Endothelial cell of umbilical vein (primary cell): ENCODE measurements at regions not wholly inside any gene's neighbourhood (a gene's known extent, or its start where the extent isn't known, plus 50 kb on each side); places are given as distances from the start of the nearest gene placed in this dataset.

ENCODE experiments used
- BruUV-seq: library from RNA; stranded (reverse); fragments of 400-500 nt; replicated peaks from 2 replicates; lab custom pipeline; 2021; lab: Mats Ljungman, UMichigan
- CTCF ChIA-PET: fragments of 300-600, 350-600 bp; sonication (Branson Sonifier 250); formaldehyde crosslinking; loops from one replicate; lab custom pipeline; 2021; ENCODE audit warnings: antibody characterized with exemption, inconsistent platforms; lab: Charles Lee
- POLR2A ChIA-PET: fragments of 300-600, 350-600 bp; sonication (Branson Sonifier 250); formaldehyde crosslinking; loops from one replicate; lab custom pipeline; 2021; ENCODE audit warnings: antibody characterized with exemption, inconsistent platforms; lab: Charles Lee
- DNase-seq: peaks from one replicate; pipeline ENCODE4 v3.0.0-alpha.2; 2011; ENCODE audit warnings: low read depth, low spot score
- FAIRE-seq: peaks from 2 replicates; lab custom pipeline; 2011; peaks lifted over from hg19 to GRCh38; lab: Jason Lieb, UNC
- H2AFZ ChIP-seq: 2 replicates; pipeline ENCODE4 v1.6.0; 2012; ENCODE audit warnings: low read depth, low read length, control low read depth, inconsistent platforms
- H3K27ac ChIP-seq: 2 replicates; pipeline ENCODE4 v1.5.1; 2011; ENCODE audit warnings: low read depth, mild to moderate bottlenecking, control low read depth, low read length, moderate library complexity; ENCODE audit not compliant: insufficient read depth
- H3K27me3 ChIP-seq, 2 experiments: 2 replicates each; pipeline versions ENCODE4 v1.6.0 to v1.6.1; 2011; ENCODE audit warnings: low read length in 2 of 2, mixed read lengths in 1 of 2; ENCODE audit not compliant: control insufficient read depth in 2 of 2, insufficient read depth in 2 of 2
- H3K36me3 ChIP-seq, 2 experiments: 2 replicates in 1 of 2; 3 replicates in 1 of 2; pipeline ENCODE4 v1.5.1; 2011; ENCODE audit warnings: low read length in 2 of 2, mild to moderate bottlenecking in 1 of 2, moderate library complexity in 1 of 2; ENCODE audit not compliant: control insufficient read depth in 2 of 2, insufficient read depth in 2 of 2; ENCODE audit errors: extremely low read depth in 1 of 2
- H3K4me1 ChIP-seq: 3 replicates; pipeline ENCODE4 v1.5.1; 2011; ENCODE audit warnings: mild to moderate bottlenecking, low read length; ENCODE audit not compliant: control insufficient read depth, insufficient read depth; ENCODE audit errors: extremely low read depth
- H3K4me2 ChIP-seq: 2 replicates; pipeline ENCODE4 v1.6.1; 2011; ENCODE audit warnings: low read length, control low read depth, mixed read lengths; ENCODE audit not compliant: insufficient read depth
- H3K4me3 ChIP-seq, 3 experiments: fragments of 200-600 bp in 1 of 3; sonication (generic), shearing (Covaris generic) in 1 of 3; replicated peaks in 1 of 3; 2 replicates each; pipeline ENCODE4 v1.5.1; 2011 to 2016; ENCODE audit warnings: control low read depth in 3 of 3, low read length in 3 of 3, mild to moderate bottlenecking in 2 of 3, inconsistent platforms in 1 of 3, low read depth in 1 of 3, moderate library complexity in 1 of 3; ENCODE audit not compliant: insufficient read depth in 1 of 3
- H3K79me2 ChIP-seq: 2 replicates; pipeline ENCODE4 v1.6.0; 2012; ENCODE audit warnings: low read length, inconsistent platforms; ENCODE audit not compliant: control insufficient read depth, insufficient read depth
- H3K9ac ChIP-seq: replicated peaks from 2 replicates; pipeline ENCODE3; 2011; ENCODE audit warnings: low read length, control low read depth; ENCODE audit not compliant: insufficient read depth; ENCODE audit errors: extremely low read depth
- H3K9me1 ChIP-seq: replicated peaks from 3 replicates; pipeline ENCODE4 v1.6.0; 2011; ENCODE audit warnings: mild to moderate bottlenecking, low read length; ENCODE audit not compliant: control insufficient read depth, insufficient read depth; ENCODE audit errors: extremely low read depth
- H3K9me3 ChIP-seq: replicated peaks from 2 replicates; pipeline ENCODE4 v1.5.1; 2012; ENCODE audit warnings: low read length, inconsistent platforms; ENCODE audit not compliant: control insufficient read depth, insufficient read depth
- H4K20me1 ChIP-seq: replicated peaks from 2 replicates; pipeline ENCODE3; 2011; ENCODE audit warnings: mild to moderate bottlenecking, low read length; ENCODE audit not compliant: control insufficient read depth, insufficient read depth; ENCODE audit errors: extremely low read depth
- EZH2 ChIP-seq: IDR thresholded peaks from 2 replicates; pipeline ENCODE4 v1.6.1; 2012; ENCODE audit warnings: borderline replicate concordance, low read depth, mild to moderate bottlenecking, moderate library complexity, low read length, inconsistent platforms; ENCODE audit not compliant: severe bottlenecking
- FOS ChIP-seq: IDR thresholded peaks from 2 replicates; pipeline ENCODE4 v1.6.1; 2011; ENCODE audit warnings: mild to moderate bottlenecking, low read length, moderate library complexity, borderline replicate concordance; ENCODE audit not compliant: insufficient read depth
- GATA2 ChIP-seq: IDR thresholded peaks from 2 replicates; pipeline ENCODE4 v1.7.0; 2011; ENCODE audit warnings: low read depth, mild to moderate bottlenecking, moderate library complexity, mixed read lengths, low read length; ENCODE audit not compliant: insufficient read length, insufficient read depth
- JUN ChIP-seq: IDR thresholded peaks from 2 replicates; pipeline ENCODE4 v1.6.1; 2011; ENCODE audit warnings: borderline replicate concordance, low read depth; ENCODE audit not compliant: insufficient read length, insufficient read depth
- MYC ChIP-seq: IDR thresholded peaks from one replicate; pipeline ENCODE4 v1.6.1; 2011; ENCODE audit warnings: mild to moderate bottlenecking, low read depth, low read length
- POLR2A ChIP-seq: IDR thresholded peaks from 2 replicates; pipeline ENCODE4 v1.6.1; 2012; ENCODE audit warnings: low read depth, mild to moderate bottlenecking, control low read depth, low read length
- POLR2AphosphoS5 ChIP-seq: IDR thresholded peaks from 2 replicates; pipeline ENCODE4 v1.6.1; 2012; ENCODE audit warnings: low read depth, mild to moderate bottlenecking, control low read depth, low read length, moderate library complexity; ENCODE audit not compliant: insufficient read depth
- dilution Hi-C: fragments of 300-500 bp; cut with MboI; formaldehyde crosslinking; loops from one replicate; pipeline ENCODE4 v1.15.0; 2019; ENCODE audit warnings: low sequenced_read_pairs; ENCODE audit not compliant: extremely low pct_ligation_motif_present
- intact Hi-C: fragments of 100-400 bp; cut with micrococcal nuclease; formaldehyde crosslinking; loops from one replicate; pipeline ENCODE4 v1.10.0; 2022
- TF ChIP-seq, protein P1 (sequence below), 2 donors: IDR thresholded peaks; 1 replicate in 1 of 2; 2 replicates in 1 of 2; pipeline ENCODE4 v1.5.1; 2011; ENCODE audit warnings: low read length in 2 of 2, mild to moderate bottlenecking in 2 of 2, moderate library complexity in 2 of 2, control low read depth in 1 of 2, inconsistent platforms in 1 of 2, low read depth in 1 of 2; ENCODE audit not compliant: insufficient read depth in 1 of 2; ENCODE audit errors: extremely low read depth in 1 of 2

- TF ChIP-seq EZH2 (no peak), MYC (no peak), JUN (peak; percentile 64), GATA2 (no peak), FOS (peak; percentile 90), POLR2AphosphoS5 (no peak), POLR2A (no peak)
- TF ChIP-seq, protein P1, sequence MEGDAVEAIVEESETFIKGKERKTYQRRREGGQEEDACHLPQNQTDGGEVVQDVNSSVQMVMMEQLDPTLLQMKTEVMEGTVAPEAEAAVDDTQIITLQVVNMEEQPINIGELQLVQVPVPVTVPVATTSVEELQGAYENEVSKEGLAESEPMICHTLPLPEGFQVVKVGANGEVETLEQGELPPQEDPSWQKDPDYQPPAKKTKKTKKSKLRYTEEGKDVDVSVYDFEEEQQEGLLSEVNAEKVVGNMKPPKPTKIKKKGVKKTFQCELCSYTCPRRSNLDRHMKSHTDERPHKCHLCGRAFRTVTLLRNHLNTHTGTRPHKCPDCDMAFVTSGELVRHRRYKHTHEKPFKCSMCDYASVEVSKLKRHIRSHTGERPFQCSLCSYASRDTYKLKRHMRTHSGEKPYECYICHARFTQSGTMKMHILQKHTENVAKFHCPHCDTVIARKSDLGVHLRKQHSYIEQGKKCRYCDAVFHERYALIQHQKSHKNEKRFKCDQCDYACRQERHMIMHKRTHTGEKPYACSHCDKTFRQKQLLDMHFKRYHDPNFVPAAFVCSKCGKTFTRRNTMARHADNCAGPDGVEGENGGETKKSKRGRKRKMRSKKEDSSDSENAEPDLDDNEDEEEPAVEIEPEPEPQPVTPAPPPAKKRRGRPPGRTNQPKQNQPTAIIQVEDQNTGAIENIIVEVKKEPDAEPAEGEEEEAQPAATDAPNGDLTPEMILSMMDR (IDR thresholded peaks at IDR 0.05; ENCODE audit: extremely low read depth in 1 of 2, insufficient read depth in 1 of 2, low read depth in 1 of 2, low read length in 2 of 2), result no peak
- no peaks in the 10 kb centered on the region for H3K79me2 ChIP-seq
- intact Hi-C loops (no loop called here), dilution Hi-C loops (no loop called here)
- peak; percentile 65 for DNase-seq
- POLR2A ChIA-PET, result interaction anchor here (0.9 kb wide), 1 partner anchor 8 kb away, joined by 3 read pairs; no protein-coding TSS in a partner anchor
- no peak overlapping the region for H3K4me3 ChIP-seq
- peak; percentile 96 for FAIRE-seq
- H3K27me3 ChIP-seq, result no peaks in the 10 kb centered on the region
- H3K9me1 ChIP-seq, result no peaks in the 10 kb centered on the region
- no peaks in the 10 kb centered on the region for H3K9me3 ChIP-seq
- H3K36me3 ChIP-seq, result no peaks in the 10 kb centered on the region
- CTCF ChIA-PET, result interaction anchor here (0.9 to 1.6 kb wide), 2 partner anchors 36 to 40 kb away, joined by 4 to 5 read pairs; no protein-coding TSS in a partner anchor
- no peaks in the 10 kb centered on the region for H4K20me1 ChIP-seq
- H3K4me2 ChIP-seq, result no peak overlapping the region
- H3K27ac ChIP-seq, result peak overlapping the region; percentile 44
- peaks cover 8% of the 10 kb centered on the region for H3K4me1 ChIP-seq
- H3K9ac ChIP-seq, result no peak overlapping the region
- BruUV-seq, result TSS peak; percentile 76
- H2AFZ ChIP-seq, result peak overlapping the region; percentile 60
These were observed 96.5 kb upstream of the ESX1 start for GRCh38 chrX:104351173-104351769.
